Urothelium cell line (cell line): ENCODE measurements at regions not wholly inside any gene's neighbourhood (a gene's known extent, or its start where the extent isn't known, plus 50 kb on each side); places are given as distances from the start of the nearest gene placed in this dataset.
A peak's percentile ranks its signal among the peaks of the same experiment; 100 is the strongest.

ENCODE experiments used
- DNase-seq: peaks from one replicate; pipeline ENCODE4 v3.0.0; 2011; ENCODE audit warnings: low spot score, mixed read lengths
- FAIRE-seq: peaks from 2 replicates; lab custom pipeline; 2011; peaks lifted over from hg19 to GRCh38; lab: Jason Lieb, UNC

GRCh38 chr3:88528494-88528893, 378.7 kb downstream of the C3orf38 start:
- FAIRE-seq: peak; percentile 93

GRCh38 chr3:88534534-88534933, 384.8 kb downstream of the C3orf38 start:
- FAIRE-seq: no peak
- DNase-seq: no peak

More at GRCh38 chr3:88528494-88528893, 378.7 kb downstream of the C3orf38 start:
- no peak for DNase-seq

- FAIRE-seq: no peak
- DNase-seq: no peak
Observed at GRCh38 chr3:88535563-88535962, 385.8 kb downstream of the C3orf38 start.

GRCh38 chr3:88542916-88543315, 393.2 kb downstream of the C3orf38 start:
- FAIRE-seq: no peak
- DNase-seq: no peak

GRCh38 chr3:88572450-88572849, 422.7 kb downstream of the C3orf38 start:
- FAIRE-seq (no peak), DNase-seq (no peak)

- peak; percentile 55 for FAIRE-seq
- no peak for DNase-seq
Observed at GRCh38 chr3:88573472-88573871, 423.7 kb downstream of the C3orf38 start.

GRCh38 chr3:88574146-88574545, 424.4 kb downstream of the C3orf38 start:
- FAIRE-seq (no peak), DNase-seq (no peak)

GRCh38 chr3:88584451-88584850, 434.7 kb downstream of the C3orf38 start:
- DNase-seq: no peak
- no peak for FAIRE-seq

- FAIRE-seq: no peak
- no peak for DNase-seq
Observed at GRCh38 chr3:88586121-88586640, 436.4 kb downstream of the C3orf38 start.

- DNase-seq: no peak
Observed at GRCh38 chr3:88589138-88589537, 439.4 kb downstream of the C3orf38 start.

GRCh38 chr3:88595026-88595425, 445.3 kb downstream of the C3orf38 start:
- FAIRE-seq (no peak), DNase-seq (no peak)

More at GRCh38 chr3:88589138-88589537, 439.4 kb downstream of the C3orf38 start:
- no peak for FAIRE-seq

- FAIRE-seq (no peak), DNase-seq (no peak)
Observed at GRCh38 chr3:88596451-88596850, 446.7 kb downstream of the C3orf38 start.

GRCh38 chr3:88610820-88611219, 461.1 kb downstream of the C3orf38 start:
- FAIRE-seq: no peak
- no peak for DNase-seq

- FAIRE-seq (no peak), DNase-seq (peak; percentile 8)
Observed at GRCh38 chr3:88611826-88612326, 462.1 kb downstream of the C3orf38 start.

- DNase-seq (no peak), FAIRE-seq (no peak)
Observed at GRCh38 chr3:88616413-88616812, 466.7 kb downstream of the C3orf38 start.

- FAIRE-seq (no peak), DNase-seq (no peak)
Observed at GRCh38 chr3:88617283-88617682, 467.5 kb downstream of the C3orf38 start.

GRCh38 chr3:88618021-88618645, 468.4 kb downstream of the C3orf38 start:
- no peak for DNase-seq
- FAIRE-seq: no peak

GRCh38 chr3:88621586-88621985, 471.8 kb downstream of the C3orf38 start:
- FAIRE-seq (no peak), DNase-seq (no peak)

GRCh38 chr3:88623709-88624108, 473.9 kb downstream of the C3orf38 start:
- no peak for DNase-seq
- FAIRE-seq: no peak

GRCh38 chr3:88626456-88627120, 476.8 kb downstream of the C3orf38 start:
- DNase-seq (no peak), FAIRE-seq (no peak)

- FAIRE-seq (no peak), DNase-seq (no peak)
Observed at GRCh38 chr3:88628901-88629300, 478.5 kb upstream of the EPHA3 start.

GRCh38 chr3:88632226-88632625, 475.2 kb upstream of the EPHA3 start:
- DNase-seq: no peak
- no peak for FAIRE-seq
